ENCODE measurements at regions not wholly inside any gene's neighbourhood (a gene's known extent, or its start where the extent isn't known, plus 50 kb on each side); places are given as distances from the start of the nearest gene placed in this dataset.

GRCh38 chr12:87847147-87847546 is 182.1 kb downstream of the C12orf50 start:
- Histone ChIP-seq H3K4me3 (ENCODE audit: insufficient read depth in 1 of 2, low read depth in 1 of 2, low read length in 2 of 2) (no peak overlapping the region), H2BK12ac (ENCODE audit: low read length in 2 of 2) (no peak overlapping the region), H2AFZ (ENCODE audit: low read depth, low read length) (peak overlapping the region; percentile 27), H3K14ac (ENCODE audit: low read length in 2 of 2) (no peak overlapping the region), H2BK120ac (ENCODE audit: low read depth, low read length) (no peak overlapping the region), H3K79me1 (replicated peaks; ENCODE audit: low read length, poor library complexity, severe bottlenecking) (no peaks in the 10 kb centered on the region), H2AK5ac (ENCODE audit: low read length, severe bottlenecking) (peak overlapping the region; percentile 71), H2BK5ac (ENCODE audit: low read depth, low read length, poor library complexity, severe bottlenecking) (peak overlapping the region; percentile 90), H2BK15ac (ENCODE audit: low read depth, poor library complexity, severe bottlenecking) (no peak overlapping the region), H3K27ac (ENCODE audit: low read length, poor library complexity, severe bottlenecking) (peak overlapping the region; percentile 54), H3K4me1 (ENCODE audit: control insufficient read depth, insufficient read depth, low read depth, low read length) (no peaks in the 10 kb centered on the region), H3K18ac (ENCODE audit: low read depth in 1 of 2, low read length in 2 of 2) (no peak overlapping the region), H3K4ac (ENCODE audit: low read depth in 1 of 2, low read length in 2 of 2) (peak overlapping the region in 1 of 2 experiments; percentile 28), H3K4me2 (ENCODE audit: low read length, poor library complexity, severe bottlenecking) (no peak overlapping the region), H3K9ac (ENCODE audit: low read length) (no peak overlapping the region), H3K36me3 (ENCODE audit: control insufficient read depth in 1 of 2, insufficient read depth in 2 of 2, low read depth in 1 of 2, low read length in 2 of 2) (no peaks in the 10 kb centered on the region), H4K91ac (ENCODE audit: low read length) (no peak overlapping the region), H3K9me3 (ENCODE audit: control insufficient read depth, low read length) (no peaks in the 10 kb centered on the region), H3K27me3 (ENCODE audit: control insufficient read depth in 1 of 2, insufficient read depth in 1 of 2, low read length in 2 of 2) (no peaks in the 10 kb centered on the region), H3K23ac (ENCODE audit: low read length in 2 of 2) (no peak overlapping the region), H4K8ac (ENCODE audit: low read length) (no peak overlapping the region)
- WGBS, result 81% methylated on average over 3 of the region's 4 CpGs
- no peak for DNase-seq

- Histone ChIP-seq H3K27ac (ENCODE audit: low read length, poor library complexity, severe bottlenecking) (no peak overlapping the region), H2BK5ac (ENCODE audit: low read depth, low read length, poor library complexity, severe bottlenecking) (no peak overlapping the region), H3K4ac (ENCODE audit: low read depth in 1 of 2, low read length in 2 of 2) (no peak overlapping the region), H3K4me1 (ENCODE audit: control insufficient read depth, insufficient read depth, low read depth, low read length) (no peaks in the 10 kb centered on the region), H3K14ac (ENCODE audit: low read length in 2 of 2) (no peak overlapping the region), H2BK15ac (ENCODE audit: low read depth, poor library complexity, severe bottlenecking) (no peak overlapping the region), H3K79me1 (replicated peaks; ENCODE audit: low read length, poor library complexity, severe bottlenecking) (no peaks in the 10 kb centered on the region), H3K4me2 (ENCODE audit: low read length, poor library complexity, severe bottlenecking) (no peak overlapping the region), H4K8ac (ENCODE audit: low read length) (no peak overlapping the region), H3K9me3 (ENCODE audit: control insufficient read depth, low read length) (no peaks in the 10 kb centered on the region), H3K23ac (ENCODE audit: low read length in 2 of 2) (no peak overlapping the region), H2AFZ (ENCODE audit: low read depth, low read length) (no peak overlapping the region), H3K9ac (ENCODE audit: low read length) (no peak overlapping the region), H3K36me3 (ENCODE audit: control insufficient read depth in 1 of 2, insufficient read depth in 2 of 2, low read depth in 1 of 2, low read length in 2 of 2) (no peaks in the 10 kb centered on the region), H4K91ac (ENCODE audit: low read length) (no peak overlapping the region), H3K27me3 (ENCODE audit: control insufficient read depth in 1 of 2, insufficient read depth in 1 of 2, low read length in 2 of 2) (no peaks in the 10 kb centered on the region), H2BK120ac (ENCODE audit: low read depth, low read length) (no peak overlapping the region), H2AK5ac (ENCODE audit: low read length, severe bottlenecking) (no peak overlapping the region), H3K18ac (ENCODE audit: low read depth in 1 of 2, low read length in 2 of 2) (no peak overlapping the region), H2BK12ac (ENCODE audit: low read length in 2 of 2) (no peak overlapping the region), H3K4me3 (ENCODE audit: insufficient read depth in 1 of 2, low read depth in 1 of 2, low read length in 2 of 2) (no peak overlapping the region)
- peak; percentile 8 for DNase-seq
- WGBS, result 48% methylated on average over 2 of the region's 2 CpGs
These were observed 183.2 kb downstream of the C12orf50 start for GRCh38 chr12:87846045-87846444.

- H3K23ac ChIP-seq (ENCODE audit: low read length in 2 of 2), result no peak overlapping the region
- H3K36me3 ChIP-seq (ENCODE audit: control insufficient read depth in 1 of 2, insufficient read depth in 2 of 2, low read depth in 1 of 2, low read length in 2 of 2), result no peaks in the 10 kb centered on the region
- no peak overlapping the region for H3K9ac ChIP-seq (ENCODE audit: low read length)
- H3K9me3 ChIP-seq (ENCODE audit: control insufficient read depth, low read length), result no peaks in the 10 kb centered on the region
- no peak overlapping the region for H4K8ac ChIP-seq (ENCODE audit: low read length)
- no peak overlapping the region for H3K18ac ChIP-seq (ENCODE audit: low read depth in 1 of 2, low read length in 2 of 2)
- H2BK15ac ChIP-seq (ENCODE audit: low read depth, poor library complexity, severe bottlenecking), result no peak overlapping the region
- H3K4ac ChIP-seq (ENCODE audit: low read depth in 1 of 2, low read length in 2 of 2), result no peak overlapping the region
- H2AFZ ChIP-seq (ENCODE audit: low read depth, low read length), result no peak overlapping the region
- no peak overlapping the region for H4K91ac ChIP-seq (ENCODE audit: low read length)
- no peak overlapping the region for H2AK5ac ChIP-seq (ENCODE audit: low read length, severe bottlenecking)
- H2BK12ac ChIP-seq (ENCODE audit: low read length in 2 of 2), result no peak overlapping the region
- H3K14ac ChIP-seq (ENCODE audit: low read length in 2 of 2), result no peak overlapping the region
- H3K79me1 ChIP-seq (replicated peaks; ENCODE audit: low read length, poor library complexity, severe bottlenecking), result no peaks in the 10 kb centered on the region
- H3K4me2 ChIP-seq (ENCODE audit: low read length, poor library complexity, severe bottlenecking), result no peak overlapping the region
- no peak overlapping the region for H3K4me3 ChIP-seq (ENCODE audit: insufficient read depth in 1 of 2, low read depth in 1 of 2, low read length in 2 of 2)
- no peak overlapping the region for H2BK120ac ChIP-seq (ENCODE audit: low read depth, low read length)
- H3K27ac ChIP-seq (ENCODE audit: low read length, poor library complexity, severe bottlenecking), result no peak overlapping the region
- no peak for DNase-seq
- H3K27me3 ChIP-seq (ENCODE audit: control insufficient read depth in 1 of 2, insufficient read depth in 1 of 2, low read length in 2 of 2), result no peaks in the 10 kb centered on the region
- H3K4me1 ChIP-seq (ENCODE audit: control insufficient read depth, insufficient read depth, low read depth, low read length), result no peaks in the 10 kb centered on the region
- H2BK5ac ChIP-seq (ENCODE audit: low read depth, low read length, poor library complexity, severe bottlenecking), result no peak overlapping the region
These were observed 187.3 kb downstream of the C12orf50 start for GRCh38 chr12:87841935-87842334.

- Histone ChIP-seq H2BK5ac (ENCODE audit: low read depth, low read length, poor library complexity, severe bottlenecking) (no peak overlapping the region), H3K14ac (ENCODE audit: low read length in 2 of 2) (no peak overlapping the region), H3K4ac (ENCODE audit: low read depth in 1 of 2, low read length in 2 of 2) (no peak overlapping the region), H3K4me3 (ENCODE audit: insufficient read depth in 1 of 2, low read depth in 1 of 2, low read length in 2 of 2) (no peak overlapping the region), H2BK120ac (ENCODE audit: low read depth, low read length) (no peak overlapping the region), H4K8ac (ENCODE audit: low read length) (no peak overlapping the region), H4K91ac (ENCODE audit: low read length) (no peak overlapping the region), H2BK12ac (ENCODE audit: low read length in 2 of 2) (no peak overlapping the region), H3K36me3 (ENCODE audit: control insufficient read depth in 1 of 2, insufficient read depth in 2 of 2, low read depth in 1 of 2, low read length in 2 of 2) (no peaks in the 10 kb centered on the region), H3K9ac (ENCODE audit: low read length) (no peak overlapping the region), H3K18ac (ENCODE audit: low read depth in 1 of 2, low read length in 2 of 2) (no peak overlapping the region), H3K27me3 (ENCODE audit: control insufficient read depth in 1 of 2, insufficient read depth in 1 of 2, low read length in 2 of 2) (no peaks in the 10 kb centered on the region), H3K79me1 (replicated peaks; ENCODE audit: low read length, poor library complexity, severe bottlenecking) (no peaks in the 10 kb centered on the region), H2BK15ac (ENCODE audit: low read depth, poor library complexity, severe bottlenecking) (no peak overlapping the region), H3K27ac (ENCODE audit: low read length, poor library complexity, severe bottlenecking) (no peak overlapping the region), H3K23ac (ENCODE audit: low read length in 2 of 2) (no peak overlapping the region), H3K9me3 (ENCODE audit: control insufficient read depth, low read length) (no peaks in the 10 kb centered on the region), H3K4me1 (ENCODE audit: control insufficient read depth, insufficient read depth, low read depth, low read length) (no peaks in the 10 kb centered on the region), H3K4me2 (ENCODE audit: low read length, poor library complexity, severe bottlenecking) (no peak overlapping the region), H2AFZ (ENCODE audit: low read depth, low read length) (no peak overlapping the region), H2AK5ac (ENCODE audit: low read length, severe bottlenecking) (no peak overlapping the region)
- DNase-seq, result no peak
These were observed 193.0 kb downstream of the C12orf50 start for GRCh38 chr12:87836190-87836589.

All from mesenchymal stem cell (in vitro differentiated cells and primary cell).